ENCODE measurements at regions not wholly inside any gene's neighbourhood (a gene's known extent, or its start where the extent isn't known, plus 50 kb on each side); places are given as distances from the start of the nearest gene placed in this dataset.
"Not testable (repeated sequence)": the region's sequence is repeated elsewhere in the genome, so short reads cannot be mapped to it uniquely, and the experiment has no call there.

GRCh38 chr20:30910937-30911725 lies 346.3 kb upstream of the DEFB115 start:
- TF ChIP-seq CTCF (optimal IDR thresholded peaks at IDR 0.05 in 1 of 3, IDR thresholded peaks at IDR 0.05 in 1 of 3, conservative IDR thresholded peaks at IDR 0.05 in 1 of 3; ENCODE audit: extremely low read depth in 1 of 3, insufficient read depth in 2 of 3, low read length in 3 of 3) (no peak), EZH2 (IDR thresholded peaks at IDR 0.05; ENCODE audit: low read length) (no peak)
- no peak overlapping the region for H3K9ac ChIP-seq (ENCODE audit: control insufficient read depth, extremely low read depth, insufficient read depth, low read length)
- H3K9me1 ChIP-seq (ENCODE audit: control insufficient read depth, extremely low read depth, insufficient read depth, low read length) = no peaks in the 10 kb centered on the region
- H4K20me1 ChIP-seq (ENCODE audit: control insufficient read depth, extremely low read depth, insufficient read depth, low read length) = no peaks in the 10 kb centered on the region
- FAIRE-seq (no peak), DNase-seq (ENCODE audit: low read depth, low spot score) (no peak)
- H3K27me3 ChIP-seq (ENCODE audit: control insufficient read depth, extremely low read depth, insufficient read depth, low read length) = no peaks in the 10 kb centered on the region
- dilution Hi-C loops (cut with MboI; ENCODE audit: extremely low pct_ligation_motif_present, low sequenced_read_pairs) = no loop called here
- no peaks in the 10 kb centered on the region for H3K9me3 ChIP-seq (ENCODE audit: control insufficient read depth, low read depth, low read length)
- no peak overlapping the region for H3K27ac ChIP-seq (ENCODE audit: control insufficient read depth, insufficient read depth, low read length)
- H3K4me1 ChIP-seq (ENCODE audit: control insufficient read depth, extremely low read depth, insufficient read depth, low read length) = no peaks in the 10 kb centered on the region
- no peak overlapping the region for H2AFZ ChIP-seq (ENCODE audit: control insufficient read depth, low read length)
- H3K36me3 ChIP-seq (ENCODE audit: control insufficient read depth in 2 of 2, extremely low read depth in 1 of 2, insufficient read depth in 2 of 2, low read length in 2 of 2) = no peaks in the 10 kb centered on the region
- no peak overlapping the region for H3K4me3 ChIP-seq (ENCODE audit: control insufficient read depth in 2 of 3, extremely low read depth in 1 of 3, insufficient read depth in 2 of 3, low read depth in 1 of 3, low read length in 3 of 3)
- no peak overlapping the region for H3K4me2 ChIP-seq (ENCODE audit: control insufficient read depth, extremely low read depth, insufficient read depth, low read depth, low read length)
- H3K79me2 ChIP-seq (ENCODE audit: control insufficient read depth, insufficient read depth, low read length) = no peaks in the 10 kb centered on the region

- H4K20me1 ChIP-seq (ENCODE audit: control insufficient read depth, extremely low read depth, insufficient read depth, low read length); H3K27me3 ChIP-seq (ENCODE audit: control insufficient read depth, extremely low read depth, insufficient read depth, low read length); H3K4me3 ChIP-seq (ENCODE audit: control insufficient read depth in 2 of 3, extremely low read depth in 1 of 3, insufficient read depth in 2 of 3, low read depth in 1 of 3, low read length in 3 of 3); H3K9me3 ChIP-seq (ENCODE audit: control insufficient read depth, low read depth, low read length); H3K4me1 ChIP-seq (ENCODE audit: control insufficient read depth, extremely low read depth, insufficient read depth, low read length); H3K36me3 ChIP-seq (ENCODE audit: control insufficient read depth in 2 of 2, extremely low read depth in 1 of 2, insufficient read depth in 2 of 2, low read length in 2 of 2); H3K27ac ChIP-seq (ENCODE audit: control insufficient read depth, insufficient read depth, low read length); FAIRE-seq; DNase-seq (ENCODE audit: low read depth, low spot score); dilution Hi-C loops (cut with MboI; ENCODE audit: extremely low pct_ligation_motif_present, low sequenced_read_pairs); H3K4me2 ChIP-seq (ENCODE audit: control insufficient read depth, extremely low read depth, insufficient read depth, low read depth, low read length); H3K9ac ChIP-seq (ENCODE audit: control insufficient read depth, extremely low read depth, insufficient read depth, low read length); H3K9me1 ChIP-seq (ENCODE audit: control insufficient read depth, extremely low read depth, insufficient read depth, low read length); H2AFZ ChIP-seq (ENCODE audit: control insufficient read depth, low read length); H3K79me2 ChIP-seq (ENCODE audit: control insufficient read depth, insufficient read depth, low read length): not testable (repeated sequence)
Measured at GRCh38 chr20:30911832-30912660, 345.4 kb upstream of the DEFB115 start.

- H3K4me2 ChIP-seq (ENCODE audit: control insufficient read depth, extremely low read depth, insufficient read depth, low read depth, low read length); H2AFZ ChIP-seq (ENCODE audit: control insufficient read depth, low read length); H4K20me1 ChIP-seq (ENCODE audit: control insufficient read depth, extremely low read depth, insufficient read depth, low read length): not testable (repeated sequence)
Measured at GRCh38 chr20:30912661-30913026, 344.8 kb upstream of the DEFB115 start.

GRCh38 chr20:30916404-30916803 lies 341.1 kb upstream of the DEFB115 start:
- FAIRE-seq; H3K4me1 ChIP-seq (ENCODE audit: control insufficient read depth, extremely low read depth, insufficient read depth, low read length); H3K9ac ChIP-seq (ENCODE audit: control insufficient read depth, extremely low read depth, insufficient read depth, low read length); H3K36me3 ChIP-seq (ENCODE audit: control insufficient read depth in 2 of 2, extremely low read depth in 1 of 2, insufficient read depth in 2 of 2, low read length in 2 of 2); dilution Hi-C loops (cut with MboI; ENCODE audit: extremely low pct_ligation_motif_present, low sequenced_read_pairs); H4K20me1 ChIP-seq (ENCODE audit: control insufficient read depth, extremely low read depth, insufficient read depth, low read length); DNase-seq (ENCODE audit: low read depth, low spot score); H3K27me3 ChIP-seq (ENCODE audit: control insufficient read depth, extremely low read depth, insufficient read depth, low read length); H3K9me1 ChIP-seq (ENCODE audit: control insufficient read depth, extremely low read depth, insufficient read depth, low read length); H3K4me3 ChIP-seq (ENCODE audit: control insufficient read depth in 2 of 3, extremely low read depth in 1 of 3, insufficient read depth in 2 of 3, low read depth in 1 of 3, low read length in 3 of 3); H3K9me3 ChIP-seq (ENCODE audit: control insufficient read depth, low read depth, low read length); H3K27ac ChIP-seq (ENCODE audit: control insufficient read depth, insufficient read depth, low read length); H3K79me2 ChIP-seq (ENCODE audit: control insufficient read depth, insufficient read depth, low read length); H3K4me2 ChIP-seq (ENCODE audit: control insufficient read depth, extremely low read depth, insufficient read depth, low read depth, low read length); H2AFZ ChIP-seq (ENCODE audit: control insufficient read depth, low read length): not testable (repeated sequence)

More at GRCh38 chr20:30912661-30913026, 344.8 kb upstream of the DEFB115 start:
- H3K4me3 ChIP-seq (ENCODE audit: control insufficient read depth in 2 of 3, extremely low read depth in 1 of 3, insufficient read depth in 2 of 3, low read depth in 1 of 3, low read length in 3 of 3); H3K9me1 ChIP-seq (ENCODE audit: control insufficient read depth, extremely low read depth, insufficient read depth, low read length); dilution Hi-C loops (cut with MboI; ENCODE audit: extremely low pct_ligation_motif_present, low sequenced_read_pairs); FAIRE-seq; H3K9me3 ChIP-seq (ENCODE audit: control insufficient read depth, low read depth, low read length); H3K27me3 ChIP-seq (ENCODE audit: control insufficient read depth, extremely low read depth, insufficient read depth, low read length); H3K36me3 ChIP-seq (ENCODE audit: control insufficient read depth in 2 of 2, extremely low read depth in 1 of 2, insufficient read depth in 2 of 2, low read length in 2 of 2); H3K9ac ChIP-seq (ENCODE audit: control insufficient read depth, extremely low read depth, insufficient read depth, low read length); H3K4me1 ChIP-seq (ENCODE audit: control insufficient read depth, extremely low read depth, insufficient read depth, low read length); DNase-seq (ENCODE audit: low read depth, low spot score); H3K79me2 ChIP-seq (ENCODE audit: control insufficient read depth, insufficient read depth, low read length); H3K27ac ChIP-seq (ENCODE audit: control insufficient read depth, insufficient read depth, low read length): not testable (repeated sequence)

All from keratinocyte (primary cell).